A549 (cell line): ENCODE measurements at regions not wholly inside any gene's neighbourhood (a gene's known extent, or its start where the extent isn't known, plus 50 kb on each side); places are given as distances from the start of the nearest gene placed in this dataset.

Experiments used
- ATAC-seq, 2 experiments: fragments of 200-7000 bp in 1 of 2; fragments of >200 bp in 1 of 2; cut with Nextera tagmentation in 1 of 2; cut with Tn5 transposase in 1 of 2; 3 replicates each; pipeline versions ENCODE4 v1.8.0 to v1.9.1; 2018 to 2020; ENCODE audit warnings: mild to moderate bottlenecking in 1 of 2, moderate library complexity in 1 of 2
- CTCF ChIA-PET: fragments of 300-600 bp; sonication (Branson Sonifier 250); formaldehyde crosslinking; extraction: SDS; loops from one replicate; lab custom pipeline; 2021; ENCODE audit warnings: antibody characterized with exemption, inconsistent platforms; lab: Yijun Ruan, JAX
- POLR2A ChIA-PET: fragments of 350-600 bp; formaldehyde crosslinking; extraction: SDS; loops from one replicate; lab custom pipeline; 2021; ENCODE audit warnings: antibody characterized with exemption, inconsistent platforms; lab: Yijun Ruan, JAX
- DNase-seq, 2 experiments: peaks; one replicate each; pipeline versions ENCODE4 v3.0.0 to v3.0.0-alpha.2; 2011 to 2016; ENCODE audit warnings: low read depth in 1 of 2, low spot score in 1 of 2
- FAIRE-seq: peaks from 2 replicates; lab custom pipeline; 2011; peaks lifted over from hg19 to GRCh38; lab: Jason Lieb, UNC
- H3K27ac ChIP-seq, 2 experiments: fragments of >200 bp; sonication (Bioruptor Twin); formaldehyde crosslinking; 3 replicates each; pipeline ENCODE4 v1.5.1; 2016 to 2017
- H3K4me1 ChIP-seq: fragments of >200 bp; sonication (Bioruptor Twin); formaldehyde crosslinking; 3 replicates; pipeline ENCODE4 v1.6.1; 2016
- H3K4me2 ChIP-seq: fragments of >200 bp; sonication (Bioruptor Twin); formaldehyde crosslinking; 3 replicates; pipeline ENCODE4 v1.6.1; 2016
- H3K4me3 ChIP-seq: fragments of >200 bp; sonication (Bioruptor Twin); formaldehyde crosslinking; 3 replicates; pipeline ENCODE4 v1.5.1; 2016
- H3K9me3 ChIP-seq: fragments of >200 bp; sonication (Bioruptor Twin); formaldehyde crosslinking; 3 replicates; pipeline ENCODE4 v1.6.1; 2016
- CBX2 ChIP-seq: fragments of 200-600 bp; sonication (generic); IDR thresholded peaks from 2 replicates; pipeline ENCODE4 v1.6.1; 2016; ENCODE audit warnings: low read depth, mild to moderate bottlenecking, borderline replicate concordance
- CBX8 ChIP-seq: fragments of 200-600 bp; sonication (generic); IDR thresholded peaks from 2 replicates; pipeline ENCODE4 v1.6.1; 2016
- CHD4 ChIP-seq: fragments of 200-600 bp; sonication (generic); IDR thresholded peaks from 2 replicates; pipeline ENCODE4 v1.6.1; 2016; ENCODE audit warnings: antibody characterized with exemption, mild to moderate bottlenecking, borderline replicate concordance
- EP300 ChIP-seq, 2 experiments: fragments of >200 bp; sonication (Bioruptor Twin); formaldehyde crosslinking; IDR thresholded peaks; 2 replicates in 1 of 2; 3 replicates in 1 of 2; pipeline ENCODE4 v1.6.1; 2016 to 2017
- ESRRA ChIP-seq: fragments of 150-350 bp; IDR thresholded peaks from 2 replicates; pipeline ENCODE4 v1.6.1; 2014; ENCODE audit warnings: mild to moderate bottlenecking, low read length, borderline replicate concordance
- GATA3 ChIP-seq: IDR thresholded peaks from 2 replicates; pipeline ENCODE4 v1.6.1; 2012; ENCODE audit warnings: borderline replicate concordance
- HDAC2 ChIP-seq: fragments of 200-600 bp; sonication (generic); IDR thresholded peaks from 2 replicates; pipeline ENCODE4 v1.6.1; 2016
- HOXB13 ChIP-seq: fragments of 250-450 bp; sonication (Bioruptor Pico); IDR thresholded peaks from 2 replicates; pipeline ENCODE4 v1.5.0; 2020; ENCODE audit warnings: low read depth, mild to moderate bottlenecking, moderate library complexity
- HOXB5 ChIP-seq: fragments of 250-450 bp; sonication (Bioruptor Pico); IDR thresholded peaks from 2 replicates; pipeline ENCODE4 v1.5.0; 2020; ENCODE audit warnings: mild to moderate bottlenecking, moderate library complexity
- JUN ChIP-seq, 2 experiments: fragments of >200 bp; sonication (Bioruptor Twin); formaldehyde crosslinking; IDR thresholded peaks; 2 replicates in 1 of 2; 3 replicates in 1 of 2; pipeline ENCODE4 v1.6.1; 2016 to 2017
- JUNB ChIP-seq: fragments of >200 bp; sonication (Bioruptor Twin); formaldehyde crosslinking; IDR thresholded peaks from 2 replicates; pipeline ENCODE4 v1.6.1; 2016
- KDM5A ChIP-seq: fragments of 200-600 bp; sonication (generic); IDR thresholded peaks from 2 replicates; pipeline ENCODE4 v1.6.1; 2016; ENCODE audit warnings: antibody characterized with exemption, mild to moderate bottlenecking
- NPAS2 ChIP-seq: fragments of 250-450 bp; sonication (Bioruptor Pico); IDR thresholded peaks from 2 replicates; pipeline ENCODE4 v1.8.0; 2022; ENCODE audit warnings: mild to moderate bottlenecking, moderate library complexity, borderline replicate concordance
- POLR2A ChIP-seq: IDR thresholded peaks from 2 replicates; pipeline ENCODE4 v1.6.1; 2012; ENCODE audit warnings: mild to moderate bottlenecking, low read length
- POLR2AphosphoS2 ChIP-seq: conservative IDR thresholded peaks from 2 replicates; pipeline ENCODE4 v1.6.1; 2012; ENCODE audit warnings: low read length, improper control_type of control experiment, inconsistent platforms
- RARB ChIP-seq: fragments of 250-450 bp; sonication (Bioruptor Pico); IDR thresholded peaks from 2 replicates; pipeline ENCODE4 v1.8.0; 2021; ENCODE audit warnings: mild to moderate bottlenecking, moderate library complexity
- RCOR1 ChIP-seq: fragments of 150-350 bp; IDR thresholded peaks from 2 replicates; pipeline ENCODE4 v1.6.1; 2014; ENCODE audit warnings: antibody characterized with exemption, low read length, low read depth
- RFX5 ChIP-seq: fragments of 450-650 bp; IDR thresholded peaks from 2 replicates; pipeline ENCODE4 v1.7.1; 2014; ENCODE audit warnings: antibody characterized with exemption, mild to moderate bottlenecking, moderate library complexity
- TFCP2L1 ChIP-seq: fragments of 250-450 bp; sonication (Bioruptor Pico); IDR thresholded peaks from 2 replicates; pipeline ENCODE4 v1.5.0; 2021; ENCODE audit warnings: mild to moderate bottlenecking
- TP53 ChIP-seq: fragments of 250-450 bp; sonication (Bioruptor Pico); IDR thresholded peaks from 2 replicates; pipeline ENCODE4 v1.5.0; 2021; ENCODE audit warnings: mild to moderate bottlenecking, moderate library complexity
- ZC3H11A ChIP-seq: fragments of 450-650 bp; IDR thresholded peaks from 2 replicates; pipeline ENCODE4 v1.6.1; 2014; ENCODE audit warnings: antibody characterized with exemption, mild to moderate bottlenecking
- ZNF302 ChIP-seq: fragments of 250-450 bp; sonication (Bioruptor Pico); IDR thresholded peaks from 2 replicates; pipeline ENCODE4 v1.9.0; 2021; ENCODE audit warnings: inconsistent platforms, mild to moderate bottlenecking, moderate library complexity
- ZSCAN20 ChIP-seq: fragments of 250-450 bp; sonication (Bioruptor Pico); IDR thresholded peaks from 2 replicates; pipeline ENCODE4 v1.8.0; 2022; ENCODE audit warnings: mild to moderate bottlenecking, moderate library complexity
- WGBS: methylation state at CpG from one replicate; pipeline ENCODE4 v1.1.6; 2017; ENCODE audit errors: missing lambda C conversion rate; 5-methylcytosine and 5-hydroxymethylcytosine counted together
- TF ChIP-seq, protein P1 (sequence below): fragments of >200 bp; sonication (Bioruptor Twin); formaldehyde crosslinking; IDR thresholded peaks from 2 replicates; pipeline ENCODE4 v1.6.1; 2016
- TF ChIP-seq, protein P2 (sequence below): fragments of 250-450 bp; sonication (Bioruptor Pico); IDR thresholded peaks from 2 replicates; pipeline ENCODE4 v1.5.0; 2021; ENCODE audit warnings: mild to moderate bottlenecking, moderate library complexity, borderline replicate concordance
- TF ChIP-seq, protein P3 (sequence below): fragments of 250-450 bp; sonication (Bioruptor Pico); IDR thresholded peaks from 2 replicates; pipeline ENCODE4 v1.5.0; 2020; ENCODE audit warnings: low read depth, mild to moderate bottlenecking, moderate library complexity

DNA sequence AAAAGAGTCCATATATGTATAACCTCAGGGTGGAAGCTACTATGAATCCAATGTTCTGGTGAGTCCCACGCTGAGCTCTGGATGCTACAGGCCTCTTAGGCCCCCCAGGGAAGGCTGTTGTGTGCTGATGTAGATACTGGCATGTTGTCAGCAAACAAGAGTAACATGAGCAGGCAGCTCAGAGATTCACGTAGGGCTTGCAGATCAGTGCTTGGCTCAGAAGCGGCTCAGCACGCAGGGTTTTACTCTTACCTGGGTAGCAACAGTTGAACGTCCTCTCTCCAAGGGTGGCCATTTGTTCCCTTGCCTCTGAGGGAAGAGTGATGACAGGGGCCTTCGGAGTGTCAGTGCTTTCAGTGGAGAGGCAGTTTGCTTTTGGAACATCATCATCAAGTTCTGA is 93.4 kb downstream of the ZFP64 start:
- CTCF ChIA-PET = interaction anchor here (0.5 to 0.9 kb wide), 2 partner anchors 14 to 217 kb away, joined by 3 to 5 read pairs; no protein-coding TSS in a partner anchor
- DNase-seq (no peak), ATAC-seq (no peak; a peak in 1 of 6 replicates), FAIRE-seq (no peak)
- H3K4me2 ChIP-seq = no peak overlapping the region
- H3K4me1 ChIP-seq = peaks cover 4% of the 10 kb centered on the region; the same call in 1 of the 3 replicates
- no peak overlapping the region for H3K27ac ChIP-seq
- WGBS = 82% methylated on average over 6 of the region's 6 CpGs
- H3K4me3 ChIP-seq = no peak overlapping the region
- POLR2A ChIA-PET = interaction anchor here (0.7 kb wide), 1 partner anchor 692 kb away, joined by 8 read pairs; no protein-coding TSS in a partner anchor
- TF ChIP-seq TFCP2L1 (CRISPR knock-in tag) (no peak), HDAC2 (no peak), CBX2 (no peak), GATA3 (no peak), HOXB5 (no peak), JUN (IDR thresholded peaks at IDR 0.05) (no peak), CHD4 (no peak), TP53 (no peak)
- TF ChIP-seq, all 56 proteins: peak for 0
- H3K9me3 ChIP-seq = no peaks in the 10 kb centered on the region

DNA sequence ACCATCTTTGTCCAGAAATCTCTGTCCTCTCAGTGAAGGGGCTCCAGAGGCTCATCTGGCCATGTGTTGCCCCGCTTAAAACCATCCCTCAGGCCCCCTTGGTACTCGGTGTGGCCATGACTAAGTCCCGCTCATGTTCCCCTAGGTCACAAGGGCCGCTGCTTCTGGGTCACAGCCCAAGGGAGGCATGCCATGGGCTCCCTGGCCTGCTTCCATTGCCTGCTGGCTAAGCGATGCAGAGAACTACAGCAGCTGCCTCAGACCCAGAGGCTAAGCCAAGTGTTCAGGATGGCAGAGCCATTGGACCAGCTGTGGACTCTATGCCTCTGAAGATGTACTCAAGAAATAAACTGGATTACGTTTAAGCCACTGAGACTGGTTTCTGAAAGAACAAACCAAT is 95.5 kb downstream of the ZFP64 start:
- H3K4me2 ChIP-seq = no peak overlapping the region
- DNase-seq = no peak
- 89% methylated on average over 6 of the region's 6 CpGs for WGBS
- H3K4me1 ChIP-seq = peaks cover 4% of the 10 kb centered on the region; the same call in 1 of the 3 replicates
- ChIA-PET POLR2A (no interaction called here), CTCF (interaction anchor here (1.2 kb wide), 1 partner anchor 14 kb away, joined by 3 read pairs; no protein-coding TSS in a partner anchor)
- H3K27ac ChIP-seq = no peak overlapping the region
- no peak overlapping the region for H3K4me3 ChIP-seq
- ATAC-seq = no peak
- no peak for FAIRE-seq
- no peaks in the 10 kb centered on the region for H3K9me3 ChIP-seq
- TF ChIP-seq RCOR1 (no peak), ZSCAN20 (no peak), POLR2AphosphoS2 (no peak), HOXB13 (CRISPR knock-in tag) (no peak), HDAC2 (no peak), RFX5 (no peak), NPAS2 (CRISPR knock-in tag) (no peak), HOXB5 (no peak), POLR2A (no peak), KDM5A (no peak), CBX8 (no peak), JUNB (no peak), ESRRA (no peak), EP300 (IDR thresholded peaks at IDR 0.05) (no peak)
- TF ChIP-seq, protein P1, sequence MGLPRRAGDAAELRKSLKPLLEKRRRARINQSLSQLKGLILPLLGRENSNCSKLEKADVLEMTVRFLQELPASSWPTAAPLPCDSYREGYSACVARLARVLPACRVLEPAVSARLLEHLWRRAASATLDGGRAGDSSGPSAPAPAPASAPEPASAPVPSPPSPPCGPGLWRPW = no peak
- TF ChIP-seq, protein P2, sequence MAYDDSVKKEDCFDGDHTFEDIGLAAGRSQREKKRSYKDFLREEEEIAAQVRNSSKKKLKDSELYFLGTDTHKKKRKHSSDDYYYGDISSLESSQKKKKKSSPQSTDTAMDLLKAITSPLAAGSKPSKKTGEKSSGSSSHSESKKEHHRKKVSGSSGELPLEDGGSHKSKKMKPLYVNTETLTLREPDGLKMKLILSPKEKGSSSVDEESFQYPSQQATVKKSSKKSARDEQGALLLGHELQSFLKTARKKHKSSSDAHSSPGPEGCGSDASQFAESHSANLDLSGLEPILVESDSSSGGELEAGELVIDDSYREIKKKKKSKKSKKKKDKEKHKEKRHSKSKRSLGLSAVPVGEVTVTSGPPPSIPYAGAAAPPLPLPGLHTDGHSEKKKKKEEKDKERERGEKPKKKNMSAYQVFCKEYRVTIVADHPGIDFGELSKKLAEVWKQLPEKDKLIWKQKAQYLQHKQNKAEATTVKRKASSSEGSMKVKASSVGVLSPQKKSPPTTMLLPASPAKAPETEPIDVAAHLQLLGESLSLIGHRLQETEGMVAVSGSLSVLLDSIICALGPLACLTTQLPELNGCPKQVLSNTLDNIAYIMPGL (CRISPR knock-in tag) = no peak
- TF ChIP-seq, protein P3, sequence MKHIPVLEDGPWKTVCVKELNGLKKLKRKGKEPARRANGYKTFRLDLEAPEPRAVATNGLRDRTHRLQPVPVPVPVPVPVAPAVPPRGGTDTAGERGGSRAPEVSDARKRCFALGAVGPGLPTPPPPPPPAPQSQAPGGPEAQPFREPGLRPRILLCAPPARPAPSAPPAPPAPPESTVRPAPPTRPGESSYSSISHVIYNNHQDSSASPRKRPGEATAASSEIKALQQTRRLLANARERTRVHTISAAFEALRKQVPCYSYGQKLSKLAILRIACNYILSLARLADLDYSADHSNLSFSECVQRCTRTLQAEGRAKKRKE (CRISPR knock-in tag) = no peak

DNA sequence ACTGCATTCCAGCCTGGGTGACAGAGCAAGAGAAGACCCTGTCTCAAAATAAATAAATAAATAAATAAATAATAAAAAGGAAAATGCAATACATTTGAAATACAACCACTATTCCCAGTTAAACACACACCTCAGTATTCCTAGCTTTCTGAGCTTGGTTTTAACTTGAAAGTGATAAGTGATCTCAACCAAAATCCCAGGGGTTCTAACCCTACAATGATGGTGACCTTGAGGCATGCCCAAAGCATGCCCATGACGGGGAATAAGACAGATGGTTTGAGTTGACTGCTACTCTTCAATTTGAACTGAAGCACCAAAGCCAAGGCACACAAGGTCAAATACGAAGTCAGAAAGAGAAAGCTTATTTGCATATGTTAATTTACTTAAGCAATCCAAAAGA is 96.9 kb downstream of the ZFP64 start:
- CTCF ChIA-PET = interaction anchor here (0.6 to 3.3 kb wide), 5 partner anchors 9 to 34 kb away, joined by 3 to 15 read pairs (median 4); no protein-coding TSS in a partner anchor
- no peak for FAIRE-seq

More for the DNA sequence above, 96.9 kb downstream of the ZFP64 start:
- no peak for ATAC-seq
- H3K27ac ChIP-seq = no peak overlapping the region
- H3K4me1 ChIP-seq = no peaks in the 10 kb centered on the region
- TF ChIP-seq RARB (CRISPR knock-in tag) (no peak), ZNF302 (CRISPR knock-in tag) (no peak), ZC3H11A (no peak)
- no peak overlapping the region for H3K4me3 ChIP-seq
- H3K4me2 ChIP-seq = no peak overlapping the region
- no peak for DNase-seq
- H3K9me3 ChIP-seq = no peaks in the 10 kb centered on the region
- POLR2A ChIA-PET = no interaction called here
- WGBS = 42% methylated on average over 2 of the region's 2 CpGs
